Activated CD4-positive, alpha-beta T cell treated with anti-CD3 and anti-CD28 coated beads, Interleukin-2, amount 50 U/mL, for 1 hour (primary cell): ENCODE measurements at regions not wholly inside any gene's neighbourhood (a gene's known extent, or its start where the extent isn't known, plus 50 kb on each side); places are given as distances from the start of the nearest gene placed in this dataset.

Source experiments
- DNase-seq: peaks from one replicate; pipeline ENCODE4 v3.0.0-alpha.2; 2020

- DNase-seq, result no peak
Measured at GRCh38 chr1:209323743-209324142, 259.8 kb upstream of the CAMK1G start.

- no peak for DNase-seq
Measured at GRCh38 chr1:209324901-209325871, 258.3 kb upstream of the CAMK1G start.

DNA sequence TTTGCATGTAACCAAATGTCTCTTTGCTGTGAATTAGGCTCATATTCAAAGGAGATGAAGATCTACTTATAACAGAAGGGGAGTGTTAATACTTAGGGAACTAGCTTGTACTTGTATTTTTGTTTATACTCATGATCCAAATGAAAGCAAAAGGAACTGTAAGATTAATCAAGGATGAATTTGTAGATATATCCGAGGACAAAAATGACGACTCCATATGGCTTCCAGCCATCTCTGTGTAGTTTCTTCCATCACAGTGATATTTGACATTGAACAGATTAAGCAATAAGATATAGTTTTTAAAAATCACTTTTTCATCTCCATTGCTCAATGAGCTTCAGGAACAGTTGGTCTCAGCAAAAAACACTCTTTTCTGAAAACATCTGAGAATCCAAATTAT lies 257.4 kb upstream of the CAMK1G start:
- DNase-seq, result no peak

DNA sequence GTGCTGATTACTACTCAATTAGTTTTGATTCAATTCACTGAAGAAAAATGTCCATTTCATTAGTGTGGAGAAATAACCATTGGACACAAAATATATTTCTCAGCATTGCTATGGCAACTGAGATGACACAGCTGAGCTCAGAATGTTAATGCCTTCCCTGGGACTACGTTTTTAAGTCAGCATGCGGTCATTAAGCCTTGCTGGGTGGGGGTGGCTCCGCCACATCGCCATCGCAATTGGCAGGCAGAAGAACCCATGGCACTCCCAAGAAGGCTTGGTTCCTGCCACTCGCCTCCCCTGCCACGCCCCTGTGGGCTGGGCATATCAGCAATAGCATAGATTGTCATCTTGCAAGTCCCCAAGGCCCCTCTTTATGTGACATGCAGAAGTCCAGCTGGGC lies 256.7 kb upstream of the CAMK1G start:
- DNase-seq, result no peak

GRCh38 chr1:209328196-209328595 lies 255.3 kb upstream of the CAMK1G start:
- DNase-seq, result no peak

DNA sequence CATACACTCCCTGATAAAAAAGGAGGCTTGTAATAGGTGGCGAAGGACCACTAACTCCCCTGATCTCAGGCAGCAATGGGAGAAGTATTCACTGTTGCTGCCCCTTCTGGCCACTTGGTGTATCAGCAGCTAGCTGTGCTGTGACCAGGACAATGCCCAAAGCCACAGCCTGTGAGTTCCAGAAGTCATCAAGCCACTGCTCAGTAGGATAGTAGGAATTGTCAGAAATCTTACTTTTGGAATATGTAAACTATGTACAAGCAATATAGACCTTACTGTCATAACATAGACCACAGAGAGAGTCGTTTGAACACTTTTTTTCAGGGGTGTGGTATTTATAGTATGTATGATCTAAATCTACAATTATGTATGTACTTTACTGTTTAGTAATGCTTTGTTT lies 248.3 kb upstream of the CAMK1G start:
- no peak for DNase-seq

DNA sequence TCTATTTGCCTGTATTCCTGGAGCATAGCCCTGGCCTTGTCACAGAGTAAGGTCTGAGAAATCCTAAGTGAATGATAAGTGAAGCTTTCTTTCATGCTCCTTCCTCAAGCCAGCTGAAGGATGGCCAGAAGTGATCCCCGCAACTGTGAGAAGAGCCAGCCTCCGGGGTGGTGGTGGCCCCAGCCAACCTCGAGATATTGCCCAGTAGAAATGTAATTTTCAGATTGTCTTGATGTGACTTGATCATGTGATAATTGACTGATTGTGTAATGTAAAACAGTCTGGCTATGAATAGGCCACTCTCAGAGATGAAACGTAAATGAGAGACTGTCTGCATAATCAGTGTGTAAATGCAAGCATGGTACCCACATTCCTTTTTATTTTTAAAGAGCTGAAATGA lies 242.4 kb upstream of the CAMK1G start:
- no peak for DNase-seq

DNA sequence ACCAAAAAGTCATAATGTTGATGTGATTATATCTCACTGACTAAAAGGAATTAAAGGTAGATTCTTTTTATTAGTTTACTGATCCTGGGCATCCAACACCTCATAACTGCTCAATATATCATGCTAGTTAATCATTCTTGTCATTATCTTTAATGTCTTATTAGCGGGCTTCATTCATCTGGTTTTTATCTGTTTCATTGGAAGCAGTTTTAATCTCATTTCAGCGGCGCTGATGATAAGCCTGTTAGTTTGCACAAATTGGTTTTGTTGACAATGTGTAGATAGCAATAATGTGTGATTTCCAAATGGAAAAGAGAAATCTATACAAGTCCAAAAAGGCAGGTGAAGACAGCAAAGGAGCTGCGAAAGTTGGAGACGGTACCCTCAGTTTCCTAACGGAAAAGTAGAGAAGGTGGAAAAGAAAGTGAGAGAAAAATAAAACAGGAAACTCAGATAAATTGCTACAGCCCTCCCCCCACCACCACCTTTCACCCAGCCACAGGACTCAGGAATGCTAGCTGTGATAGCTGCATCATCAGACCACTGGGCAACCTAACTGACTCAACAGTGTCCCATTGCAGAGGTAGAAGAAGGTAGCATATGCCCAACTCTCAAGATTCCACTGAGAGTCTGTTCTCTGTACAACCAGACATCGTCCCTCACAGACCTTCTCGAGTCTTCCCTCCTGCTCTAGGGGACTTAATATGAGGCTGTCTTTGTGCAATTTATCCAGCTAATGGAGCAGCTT lies 241.7 kb upstream of the CAMK1G start:
- no peak for DNase-seq

DNA sequence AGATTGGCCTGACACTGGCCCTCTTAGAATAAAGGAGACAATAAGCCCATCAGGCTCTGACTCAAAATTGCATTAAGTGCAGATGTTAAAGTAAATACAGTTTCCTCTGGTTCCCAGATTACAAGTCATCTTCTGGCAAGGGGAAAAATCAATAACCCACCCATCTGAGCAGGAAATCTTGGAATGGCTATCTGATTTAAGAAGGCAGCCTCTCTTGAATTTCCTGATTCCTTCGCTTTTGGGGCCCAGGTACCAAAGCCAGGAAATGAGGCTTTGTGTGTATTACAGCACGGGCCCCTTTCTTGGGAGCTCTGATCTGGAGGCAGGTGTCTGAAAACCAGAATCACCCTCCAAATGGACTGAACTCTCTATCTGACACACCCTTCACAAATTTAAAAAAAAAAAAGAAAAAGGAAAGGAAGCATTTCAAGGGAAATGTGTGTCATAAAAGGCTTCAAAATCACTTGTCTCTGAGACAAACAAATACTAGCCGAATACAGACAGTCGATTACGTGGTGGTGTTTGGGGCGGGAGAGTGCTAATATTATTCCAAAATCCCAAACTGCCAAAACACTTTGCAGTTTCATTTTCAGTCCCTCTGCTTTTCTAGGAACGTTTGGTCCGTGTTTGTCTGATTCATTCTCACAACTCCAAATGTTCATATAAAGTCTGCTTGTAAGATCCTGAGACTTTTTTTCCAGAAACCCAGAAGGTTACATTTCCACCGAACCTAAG lies 240.9 kb upstream of the CAMK1G start:
- no peak for DNase-seq

DNA sequence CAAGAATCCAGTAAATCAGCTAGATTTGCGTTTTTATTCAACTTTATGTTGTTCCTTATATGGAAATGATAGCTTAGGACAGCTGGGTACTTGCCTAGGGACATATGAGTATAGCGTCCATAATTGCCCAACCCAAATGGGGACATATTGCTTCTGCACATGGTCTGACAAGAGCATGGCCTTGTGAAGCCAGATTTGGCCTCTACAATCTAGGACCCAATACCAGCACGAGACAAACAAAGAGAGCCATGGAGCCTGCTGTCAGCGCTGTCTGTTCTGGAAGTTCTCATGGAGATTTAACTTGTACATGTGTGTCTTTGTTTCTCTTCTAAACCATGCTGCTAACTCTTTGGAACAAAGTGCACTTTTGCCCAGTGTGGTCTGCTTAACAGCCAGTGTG lies 240.0 kb upstream of the CAMK1G start:
- DNase-seq, result no peak

DNA sequence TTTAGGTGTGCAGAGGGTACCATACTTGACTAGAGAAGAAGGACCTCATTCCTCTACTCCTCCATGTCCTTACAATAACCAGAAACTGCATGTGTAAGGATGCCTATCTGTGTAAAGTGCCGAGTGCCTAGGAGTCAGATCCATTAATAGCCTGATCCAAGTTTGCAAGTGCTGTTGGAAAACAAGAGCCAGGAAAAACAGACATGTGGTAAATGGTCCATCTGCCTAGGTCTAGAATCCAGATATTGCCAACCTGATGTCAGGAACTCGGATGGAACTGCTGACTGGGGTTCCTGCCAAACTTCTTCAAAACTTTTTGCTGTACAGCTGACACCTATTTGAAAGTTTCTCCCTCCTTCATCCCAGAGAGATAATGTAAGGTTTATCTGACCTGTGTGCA lies 239.4 kb upstream of the CAMK1G start:
- DNase-seq, result no peak

DNA sequence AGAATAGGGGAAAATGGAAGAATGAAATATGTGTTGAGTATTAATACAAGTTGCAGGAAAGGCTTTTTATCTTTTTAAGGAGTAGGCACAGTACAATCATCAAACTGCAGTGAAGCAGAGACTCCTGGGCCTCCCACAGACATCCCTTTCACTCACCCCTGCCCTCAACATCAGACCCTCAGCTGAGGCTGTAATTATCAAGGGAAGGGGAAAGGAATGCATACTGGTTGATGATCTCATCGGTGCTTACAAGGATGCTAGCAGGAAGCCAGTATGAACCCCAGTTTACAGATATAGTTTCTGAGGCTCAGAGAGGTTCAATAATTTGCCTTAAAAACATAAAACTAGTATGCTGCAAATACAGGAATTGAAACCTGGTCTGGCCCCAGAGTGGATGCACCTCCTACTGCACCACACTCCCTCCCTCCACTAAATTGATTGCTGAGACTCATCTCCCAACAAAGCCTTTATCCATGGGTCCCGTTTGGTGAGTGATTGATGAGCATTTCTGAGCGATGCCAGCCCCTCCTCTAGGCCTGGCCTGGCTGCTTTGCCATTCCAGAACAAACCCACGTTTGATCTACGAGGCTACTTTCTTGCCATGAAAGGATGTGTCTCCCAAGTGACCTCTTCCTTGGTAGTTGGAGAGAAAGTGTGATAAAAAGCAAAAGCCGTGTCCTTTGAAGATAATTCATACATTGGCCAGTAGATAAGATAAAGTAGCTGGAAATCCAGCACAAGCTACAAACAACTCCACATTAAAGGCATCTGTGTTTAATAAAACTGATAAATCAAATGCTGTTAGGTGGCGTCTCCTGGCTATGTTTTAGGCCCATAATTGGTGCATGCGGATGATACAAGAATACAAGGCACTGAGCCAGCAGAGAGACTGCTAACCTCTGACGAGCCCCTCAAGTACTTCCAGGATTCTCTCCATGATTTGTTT lies 233.9 kb upstream of the CAMK1G start:
- DNase-seq, result no peak

DNA sequence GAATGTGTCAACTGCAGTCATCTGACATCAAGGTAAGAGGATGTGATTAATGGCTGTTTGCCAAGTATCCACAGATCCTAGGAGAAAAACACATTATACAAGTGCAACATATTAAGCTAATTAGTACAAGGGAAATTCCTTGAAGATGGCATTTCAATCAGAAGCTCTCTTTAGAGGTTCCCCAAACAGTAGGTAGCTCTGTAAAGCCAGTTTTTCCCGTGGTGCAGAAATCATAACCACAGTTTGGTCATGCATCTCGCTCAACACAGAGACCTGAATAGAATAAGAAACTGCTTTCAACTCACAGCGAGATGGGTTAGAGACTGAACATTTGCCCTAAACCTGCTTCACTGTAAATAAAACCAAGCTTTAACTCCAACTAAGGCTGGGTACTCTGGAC lies 230.5 kb upstream of the CAMK1G start:
- no peak for DNase-seq

- DNase-seq, result peak; percentile 22
Measured at GRCh38 chr1:209354111-209354839, 229.2 kb upstream of the CAMK1G start.

DNA sequence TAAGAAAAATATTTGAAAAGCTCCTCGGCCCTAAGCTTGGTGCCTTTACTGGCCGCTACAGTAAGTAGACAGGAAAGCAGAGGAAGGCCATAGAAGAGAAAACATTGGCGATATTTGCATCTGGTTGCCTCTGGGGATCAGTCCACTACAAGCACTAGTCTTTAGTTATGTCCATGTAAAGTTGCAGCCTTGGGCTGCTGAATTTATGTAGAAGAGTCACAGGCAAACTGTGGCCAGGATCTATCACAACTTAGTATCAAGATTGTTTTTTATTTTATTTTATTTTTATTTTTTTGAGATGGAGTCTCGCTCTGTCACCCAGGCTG lies 228.7 kb upstream of the CAMK1G start:
- DNase-seq, result no peak

DNA sequence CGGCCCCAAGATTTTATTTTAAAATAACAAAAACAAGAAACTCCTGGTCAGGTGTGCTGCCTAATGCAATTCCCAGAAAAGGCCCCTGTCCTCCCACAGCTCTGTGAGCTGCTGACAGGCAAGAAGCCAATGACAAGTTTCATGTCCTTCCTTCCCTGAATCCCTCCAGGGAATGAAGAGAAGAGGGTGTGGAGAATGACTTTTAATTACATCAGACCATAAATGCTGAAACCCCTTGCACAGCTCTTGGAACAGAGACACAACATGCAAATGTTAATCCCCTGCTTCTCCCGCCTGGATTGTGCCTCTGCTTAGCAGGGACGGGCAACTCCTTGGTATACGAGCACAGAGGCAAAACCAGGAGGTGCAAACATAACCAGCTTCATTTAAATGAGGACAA lies 228.1 kb upstream of the CAMK1G start:
- no peak for DNase-seq

DNA sequence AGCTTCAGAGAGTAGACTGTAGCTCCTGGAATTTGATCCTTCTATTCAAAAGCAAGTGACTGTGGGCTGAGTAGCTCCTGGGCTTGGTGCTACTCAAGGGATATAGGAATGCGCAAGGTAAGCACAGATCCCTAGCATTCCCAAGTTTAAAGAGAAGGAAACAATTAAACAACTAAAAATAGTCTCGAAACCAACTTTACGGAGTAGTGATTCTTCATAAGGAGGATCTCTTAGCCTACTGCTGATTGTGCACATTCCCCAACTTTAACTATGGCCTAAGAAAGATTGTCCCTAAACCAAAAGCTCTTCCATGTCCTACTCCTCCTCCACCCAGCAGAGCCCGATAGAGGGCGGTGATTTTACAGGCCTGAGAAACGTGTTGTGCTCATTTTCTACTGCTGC lies 226.5 kb upstream of the CAMK1G start:
- DNase-seq, result no peak

- no peak for DNase-seq
Measured at GRCh38 chr1:209363112-209363511, 220.4 kb upstream of the CAMK1G start.

DNA sequence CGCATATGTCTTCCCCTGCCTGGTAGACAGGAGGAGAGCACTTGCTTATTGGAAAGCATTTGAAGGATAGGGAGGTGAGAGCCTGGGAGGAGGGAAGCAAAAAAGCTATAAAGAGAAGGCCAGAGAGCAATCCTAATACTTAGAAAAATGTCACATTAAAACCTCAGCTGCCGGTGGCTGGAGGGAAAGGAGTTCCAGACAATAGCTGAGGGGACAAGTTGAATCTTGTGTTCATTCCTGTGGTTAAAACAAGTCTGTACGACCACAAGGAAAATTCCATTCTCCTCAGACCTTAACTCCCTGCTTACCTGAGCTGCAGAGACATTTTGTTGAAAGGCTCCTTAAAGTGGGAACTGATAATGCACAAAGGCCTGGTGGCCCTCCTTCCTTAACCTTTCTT lies 218.8 kb upstream of the CAMK1G start:
- no peak for DNase-seq

GRCh38 chr1:209367061-209367772 lies 216.3 kb upstream of the CAMK1G start:
- DNase-seq, result no peak
